AG04450 (cell line): ENCODE measurements at regions not wholly inside any gene's neighbourhood (a gene's known extent, or its start where the extent isn't known, plus 50 kb on each side); places are given as distances from the start of the nearest gene placed in this dataset.

Experiments used
- CTCF ChIA-PET: fragments of 300-600, 350-600 bp; formaldehyde crosslinking; extraction: SDS; loops from one replicate; lab custom pipeline; 2022; ENCODE audit warnings: antibody characterized with exemption, inconsistent platforms; lab: Charles Lee
- POLR2A ChIA-PET: fragments of 350-600 bp; formaldehyde crosslinking; extraction: SDS; loops from one replicate; lab custom pipeline; 2021; ENCODE audit warnings: antibody characterized with exemption, inconsistent platforms; lab: Yijun Ruan, JAX
- DNase-seq: peaks from one replicate; pipeline ENCODE4 v3.0.0-alpha.2; 2011; ENCODE audit warnings: low read depth, low spot score
- H3K27ac ChIP-seq: one replicate; pipeline ENCODE4 v1.5.1; 2012; ENCODE audit warnings: low read depth, low read length, control low read depth
- H3K27me3 ChIP-seq: one replicate; pipeline ENCODE4 v1.6.0; 2012; ENCODE audit warnings: low read length; ENCODE audit not compliant: control insufficient read depth, insufficient read depth
- H3K4me3 ChIP-seq: 2 replicates; pipeline ENCODE4 v1.5.1; 2011; ENCODE audit warnings: mild to moderate bottlenecking, low read depth, low read length, control low read depth
- H3K9me3 ChIP-seq: 2 replicates; pipeline ENCODE4 v1.5.1; 2012; ENCODE audit warnings: low read length; ENCODE audit not compliant: control insufficient read depth, insufficient read depth
- CTCF ChIP-seq: IDR thresholded peaks from 2 replicates; pipeline ENCODE4 v1.5.1; 2011; ENCODE audit warnings: low read depth, low read length, control low read depth, inconsistent platforms

GRCh38 chr13:23992781-23993679 lies 95.7 kb upstream of the C1QTNF9B start:
- CTCF ChIA-PET = no interaction called here
- Histone ChIP-seq H3K27ac (peak overlapping the region; percentile 63), H3K4me3 (no peak overlapping the region), H3K27me3 (no peaks in the 10 kb centered on the region), H3K9me3 (peaks cover 6% of the 10 kb centered on the region)
- no peak for DNase-seq
- no peak for TF ChIP-seq CTCF
- POLR2A ChIA-PET = interaction anchor here (0.6 to 1.0 kb wide), 2 partner anchors 84 to 413 kb away, joined by 3 to 8 read pairs; no protein-coding TSS in a partner anchor

- Histone ChIP-seq H3K27ac (peak overlapping the region; percentile 63), H3K27me3 (no peaks in the 10 kb centered on the region), H3K9me3 (peaks cover 6% of the 10 kb centered on the region), H3K4me3 (no peak overlapping the region)
- ChIA-PET CTCF (interaction anchor here (1.8 kb wide), 1 partner anchor 26 kb away, joined by 5 read pairs; no protein-coding TSS in a partner anchor), POLR2A (interaction anchor here (1.0 kb wide), 1 partner anchor 413 kb away, joined by 3 read pairs; no protein-coding TSS in a partner anchor)
- peak; percentile 73 for DNase-seq
- TF ChIP-seq CTCF = no peak
Measured at GRCh38 chr13:23993680-23993985, 96.3 kb upstream of the C1QTNF9B start.

- ChIA-PET CTCF (interaction anchor here (1.0 to 1.8 kb wide), 2 partner anchors 10 to 25 kb away, joined by 3 to 5 read pairs; no protein-coding TSS in a partner anchor), POLR2A (interaction anchor here (0.6 kb wide), 1 partner anchor 9 kb away, joined by 6 read pairs; no protein-coding TSS in a partner anchor)
- H3K27ac ChIP-seq = no peak overlapping the region
- no peaks in the 10 kb centered on the region for H3K27me3 ChIP-seq
- H3K4me3 ChIP-seq = no peak overlapping the region
- peaks cover 6% of the 10 kb centered on the region for H3K9me3 ChIP-seq
- no peak for DNase-seq
- TF ChIP-seq CTCF = no peak
Measured at GRCh38 chr13:23995283-23996073, 98.2 kb upstream of the C1QTNF9B start.

GRCh38 chr13:23996456-23996855 lies 99.2 kb upstream of the C1QTNF9B start:
- TF ChIP-seq CTCF = no peak
- Histone ChIP-seq H3K27me3 (no peaks in the 10 kb centered on the region), H3K9me3 (peaks cover 6% of the 10 kb centered on the region), H3K4me3 (no peak overlapping the region), H3K27ac (no peak overlapping the region)
- ChIA-PET POLR2A (interaction anchor here (0.6 kb wide), 1 partner anchor 10 kb away, joined by 6 read pairs; no protein-coding TSS in a partner anchor), CTCF (no interaction called here)
- no peak for DNase-seq
